SK-N-SH (cell line): ENCODE measurements at regions not wholly inside any gene's neighbourhood (a gene's known extent, or its start where the extent isn't known, plus 50 kb on each side); places are given as distances from the start of the nearest gene placed in this dataset.

Experiments
- CTCF ChIA-PET: fragments of 300-600, 350-600 bp; formaldehyde crosslinking; extraction: SDS; loops from one replicate; lab custom pipeline; 2021; lab: Yijun Ruan, JAX
- POLR2A ChIA-PET: fragments of 350-600 bp; sonication (Branson Sonifier 250); formaldehyde crosslinking; extraction: SDS; loops from one replicate; lab custom pipeline; 2020; ENCODE audit warnings: antibody characterized with exemption, inconsistent platforms; lab: Yijun Ruan, JAX
- DNase-seq: peaks from one replicate; pipeline ENCODE4 v3.0.0; 2012
- H2AFZ ChIP-seq: fragments of 200-600 bp; sonication (generic); 2 replicates; pipeline ENCODE4 v1.8.1; 2016; ENCODE audit warnings: antibody characterized with exemption, mild to moderate bottlenecking, low read depth
- H3F3A ChIP-seq: fragments of 200-600 bp; sonication (generic); replicated peaks from 2 replicates; pipeline ENCODE3; 2016; ENCODE audit warnings: antibody characterized with exemption, mild to moderate bottlenecking; ENCODE audit not compliant: insufficient read depth
- H3K27ac ChIP-seq, 2 experiments: fragments of 200-500 bp in 1 of 2; fragments of 200-600 bp in 1 of 2; sonication (Bioruptor generic) in 1 of 2; sonication (generic), shearing (Covaris generic) in 1 of 2; 2 replicates each; pipeline versions ENCODE4 v1.5.1 to v1.6.1; 2014 to 2016; ENCODE audit warnings: low read depth in 2 of 2, inconsistent platforms in 1 of 2, low read length in 1 of 2, mild to moderate bottlenecking in 1 of 2, mixed read lengths in 1 of 2
- H3K27me3 ChIP-seq: fragments of 200-600 bp; sonication (generic), shearing (Covaris generic); 2 replicates; pipeline ENCODE4 v1.6.1; 2016; ENCODE audit warnings: mixed run types; ENCODE audit not compliant: insufficient read depth
- H3K36me3 ChIP-seq, 2 experiments: fragments of 200-500 bp in 1 of 2; fragments of 200-600 bp in 1 of 2; sonication (Bioruptor generic) in 1 of 2; sonication (generic) in 1 of 2; replicated peaks in 1 of 2; 2 replicates each; pipeline versions ENCODE3 to v1.5.1; 2014 to 2016; ENCODE audit warnings: low read length in 1 of 2, mild to moderate bottlenecking in 1 of 2; ENCODE audit not compliant: insufficient read depth in 2 of 2, control insufficient read depth in 1 of 2
- H3K4me1 ChIP-seq, 2 experiments: fragments of 200-500 bp in 1 of 2; fragments of 200-600 bp in 1 of 2; sonication (Bioruptor generic) in 1 of 2; sonication (generic), shearing (Covaris generic) in 1 of 2; 2 replicates each; pipeline versions ENCODE4 v1.5.1 to v1.6.1; 2014 to 2016; ENCODE audit warnings: low read depth in 1 of 2, low read length in 1 of 2, mixed run types in 1 of 2; ENCODE audit not compliant: insufficient read depth in 2 of 2, control insufficient read depth in 1 of 2
- H3K4me2 ChIP-seq: fragments of 200-600 bp; sonication (generic), shearing (Covaris generic); 2 replicates; pipeline ENCODE4 v1.6.1; 2017; ENCODE audit warnings: mixed run types
- H3K4me3 ChIP-seq, 2 experiments: fragments of 200-500 bp in 1 of 2; fragments of 200-600 bp in 1 of 2; sonication (Bioruptor generic) in 1 of 2; sonication (generic), shearing (Covaris generic) in 1 of 2; 2 replicates each; pipeline versions ENCODE4 v1.5.1 to v1.8.1; 2014 to 2016; ENCODE audit warnings: low read depth in 2 of 2, inconsistent platforms in 1 of 2, low read length in 1 of 2, mild to moderate bottlenecking in 1 of 2, mixed read lengths in 1 of 2, moderate library complexity in 1 of 2
- H3K79me2 ChIP-seq: fragments of 200-600 bp; sonication (generic); 2 replicates; pipeline ENCODE4 v1.8.1; 2017; ENCODE audit warnings: mild to moderate bottlenecking; ENCODE audit not compliant: insufficient read depth
- H3K9ac ChIP-seq: fragments of 200-600 bp; sonication (generic); 2 replicates; pipeline ENCODE4 v1.6.1; 2017; ENCODE audit warnings: mixed run types
- H3K9me2 ChIP-seq: fragments of 200-600 bp; sonication (generic); 2 replicates; pipeline ENCODE4 v1.6.1; 2017; ENCODE audit warnings: mixed run types
- H3K9me3 ChIP-seq: fragments of 200-600 bp; sonication (generic); 2 replicates; pipeline ENCODE4 v1.6.1; 2017; ENCODE audit warnings: mixed run types, mild to moderate bottlenecking, moderate library complexity
- H4K20me1 ChIP-seq: fragments of 200-600 bp; sonication (generic); 2 replicates; pipeline ENCODE4 v1.6.1; 2017; ENCODE audit warnings: mild to moderate bottlenecking, mixed run types; ENCODE audit not compliant: insufficient read depth
- ELF1 ChIP-seq: IDR thresholded peaks from 2 replicates; pipeline ENCODE4 v1.4.0; 2012
- GATA2 ChIP-seq: sonication (generic); formaldehyde crosslinking; IDR thresholded peaks from 2 replicates; pipeline ENCODE4 v1.5.0; 2020; ENCODE audit warnings: mild to moderate bottlenecking, missing genetic modification reagents
- JUND ChIP-seq: IDR thresholded peaks from 2 replicates; pipeline ENCODE4 v1.4.0; 2012
- MEF2A ChIP-seq: IDR thresholded peaks from 2 replicates; pipeline ENCODE4 v1.4.0; 2012; ENCODE audit warnings: low read depth, borderline replicate concordance
- MXI1 ChIP-seq: IDR thresholded peaks from 2 replicates; pipeline ENCODE4 v1.6.1; 2012; ENCODE audit warnings: mild to moderate bottlenecking, low read depth, low read length, improper control_type of control experiment
- NRF1 ChIP-seq: IDR thresholded peaks from 2 replicates; pipeline ENCODE4 v1.6.1; 2012; ENCODE audit warnings: low read depth, mild to moderate bottlenecking, low read length
- RAD21 ChIP-seq: IDR thresholded peaks from 2 replicates; pipeline ENCODE4 v1.6.1; 2012; ENCODE audit warnings: mild to moderate bottlenecking, low read length
- RCOR1 ChIP-seq: fragments of 150-350 bp; IDR thresholded peaks from 2 replicates; pipeline ENCODE4 v1.6.1; 2017; ENCODE audit warnings: antibody characterized with exemption, low read length
- RFX5 ChIP-seq: IDR thresholded peaks from 2 replicates; pipeline ENCODE4 v1.6.1; 2012; ENCODE audit warnings: mild to moderate bottlenecking, improper control_type of control experiment, low read length
- RXRA ChIP-seq: IDR thresholded peaks from 2 replicates; pipeline ENCODE4 v1.4.0; 2012; ENCODE audit warnings: low read depth, mild to moderate bottlenecking, borderline replicate concordance
- TCF12 ChIP-seq: IDR thresholded peaks from 2 replicates; pipeline ENCODE4 v1.4.0; 2012
- TEAD4 ChIP-seq: IDR thresholded peaks from 2 replicates; pipeline ENCODE4 v1.4.0; 2012; ENCODE audit warnings: mild to moderate bottlenecking, borderline replicate concordance; ENCODE audit not compliant: insufficient read depth
- YY1 ChIP-seq: IDR thresholded peaks from 2 replicates; pipeline ENCODE4 v1.4.0; 2012; ENCODE audit warnings: low read depth, mild to moderate bottlenecking
- WGBS: methylation state at CpG from one replicate; pipeline ENCODE4 v1.1.6; 2017; ENCODE audit warnings: low lambda C conversion rate; 5-methylcytosine and 5-hydroxymethylcytosine counted together
- TF ChIP-seq, protein P1 (sequence below): IDR thresholded peaks from 2 replicates; pipeline ENCODE4 v1.4.0; 2012; ENCODE audit warnings: low read depth
- TF ChIP-seq, protein P2 (sequence below): IDR thresholded peaks from 2 replicates; pipeline ENCODE4 v1.4.0; 2012; ENCODE audit warnings: low read depth, borderline replicate concordance
- TF ChIP-seq, protein P3 (sequence below): IDR thresholded peaks from 2 replicates; pipeline ENCODE4 v1.6.1; 2012; ENCODE audit warnings: mild to moderate bottlenecking, low read depth, low read length, moderate library complexity
- TF ChIP-seq, protein P4 (sequence below): IDR thresholded peaks from 2 replicates; pipeline ENCODE4; 2012
- TF ChIP-seq, protein P5 (sequence below): IDR thresholded peaks from 2 replicates; pipeline ENCODE4 v1.4.0; 2012; ENCODE audit warnings: low read depth, borderline replicate concordance

DNA sequence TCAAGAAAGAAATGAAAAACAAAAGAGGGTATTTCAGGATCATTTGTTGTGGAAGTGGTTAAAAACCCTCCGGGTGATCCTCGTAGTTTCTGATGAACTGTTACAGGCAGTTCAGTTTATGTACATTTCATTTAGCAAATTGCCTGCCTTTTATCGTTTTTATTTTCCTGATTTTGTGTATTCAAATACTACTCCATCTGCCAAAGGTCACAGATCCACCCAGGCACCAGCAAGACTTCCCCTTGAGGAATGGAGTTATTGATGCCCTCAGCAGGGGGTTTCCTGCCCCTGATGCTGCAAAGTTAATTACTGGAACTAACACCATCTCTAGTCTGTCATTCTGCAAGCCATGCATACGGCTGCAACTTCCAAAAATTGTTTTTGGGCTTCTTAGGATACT, 641.9 kb downstream of the SLC4A3 start:
- ChIA-PET CTCF (no interaction called here), POLR2A (no interaction called here)
- Histone ChIP-seq H2AFZ (no peak overlapping the region), H3K9ac (no peak overlapping the region), H3K4me1 (peaks cover 0 to 6% of the 10 kb centered on the region in 2 experiments; a peak in 1 of 4 replicates), H3K9me3 (no peaks in the 10 kb centered on the region), H4K20me1 (no peaks in the 10 kb centered on the region), H3K27ac (no peak overlapping the region), H3K9me2 (no peaks in the 10 kb centered on the region), H3F3A (no peaks in the 10 kb centered on the region), H3K4me2 (no peak overlapping the region), H3K36me3 (no peaks in the 10 kb centered on the region), H3K27me3 (no peaks in the 10 kb centered on the region), H3K4me3 (no peak overlapping the region), H3K79me2 (no peaks in the 10 kb centered on the region)
- WGBS = 45% methylated on average over 4 of the region's 4 CpGs
- no peak for DNase-seq
- TF ChIP-seq YY1 = no peak
- no peak for TF ChIP-seq ELF1
- no peak for TF ChIP-seq RCOR1
- no peak for TF ChIP-seq TCF12
- TF ChIP-seq TEAD4 = no peak
- no peak for TF ChIP-seq RXRA
- TF ChIP-seq, protein P1, sequence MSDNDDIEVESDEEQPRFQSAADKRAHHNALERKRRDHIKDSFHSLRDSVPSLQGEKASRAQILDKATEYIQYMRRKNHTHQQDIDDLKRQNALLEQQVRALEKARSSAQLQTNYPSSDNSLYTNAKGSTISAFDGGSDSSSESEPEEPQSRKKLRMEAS = no peak
- TF ChIP-seq, protein P2, sequence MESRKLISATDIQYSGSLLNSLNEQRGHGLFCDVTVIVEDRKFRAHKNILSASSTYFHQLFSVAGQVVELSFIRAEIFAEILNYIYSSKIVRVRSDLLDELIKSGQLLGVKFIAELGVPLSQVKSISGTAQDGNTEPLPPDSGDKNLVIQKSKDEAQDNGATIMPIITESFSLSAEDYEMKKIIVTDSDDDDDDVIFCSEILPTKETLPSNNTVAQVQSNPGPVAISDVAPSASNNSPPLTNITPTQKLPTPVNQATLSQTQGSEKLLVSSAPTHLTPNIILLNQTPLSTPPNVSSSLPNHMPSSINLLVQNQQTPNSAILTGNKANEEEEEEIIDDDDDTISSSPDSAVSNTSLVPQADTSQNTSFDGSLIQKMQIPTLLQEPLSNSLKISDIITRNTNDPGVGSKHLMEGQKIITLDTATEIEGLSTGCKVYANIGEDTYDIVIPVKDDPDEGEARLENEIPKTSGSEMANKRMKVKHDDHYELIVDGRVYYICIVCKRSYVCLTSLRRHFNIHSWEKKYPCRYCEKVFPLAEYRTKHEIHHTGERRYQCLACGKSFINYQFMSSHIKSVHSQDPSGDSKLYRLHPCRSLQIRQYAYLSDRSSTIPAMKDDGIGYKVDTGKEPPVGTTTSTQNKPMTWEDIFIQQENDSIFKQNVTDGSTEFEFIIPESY = no peak
- TF ChIP-seq MXI1 = no peak
- no peak for TF ChIP-seq RAD21
- TF ChIP-seq JUND = no peak
- TF ChIP-seq MEF2A = no peak
- no peak for TF ChIP-seq RFX5
- TF ChIP-seq NRF1 = no peak
- TF ChIP-seq, protein P3, sequence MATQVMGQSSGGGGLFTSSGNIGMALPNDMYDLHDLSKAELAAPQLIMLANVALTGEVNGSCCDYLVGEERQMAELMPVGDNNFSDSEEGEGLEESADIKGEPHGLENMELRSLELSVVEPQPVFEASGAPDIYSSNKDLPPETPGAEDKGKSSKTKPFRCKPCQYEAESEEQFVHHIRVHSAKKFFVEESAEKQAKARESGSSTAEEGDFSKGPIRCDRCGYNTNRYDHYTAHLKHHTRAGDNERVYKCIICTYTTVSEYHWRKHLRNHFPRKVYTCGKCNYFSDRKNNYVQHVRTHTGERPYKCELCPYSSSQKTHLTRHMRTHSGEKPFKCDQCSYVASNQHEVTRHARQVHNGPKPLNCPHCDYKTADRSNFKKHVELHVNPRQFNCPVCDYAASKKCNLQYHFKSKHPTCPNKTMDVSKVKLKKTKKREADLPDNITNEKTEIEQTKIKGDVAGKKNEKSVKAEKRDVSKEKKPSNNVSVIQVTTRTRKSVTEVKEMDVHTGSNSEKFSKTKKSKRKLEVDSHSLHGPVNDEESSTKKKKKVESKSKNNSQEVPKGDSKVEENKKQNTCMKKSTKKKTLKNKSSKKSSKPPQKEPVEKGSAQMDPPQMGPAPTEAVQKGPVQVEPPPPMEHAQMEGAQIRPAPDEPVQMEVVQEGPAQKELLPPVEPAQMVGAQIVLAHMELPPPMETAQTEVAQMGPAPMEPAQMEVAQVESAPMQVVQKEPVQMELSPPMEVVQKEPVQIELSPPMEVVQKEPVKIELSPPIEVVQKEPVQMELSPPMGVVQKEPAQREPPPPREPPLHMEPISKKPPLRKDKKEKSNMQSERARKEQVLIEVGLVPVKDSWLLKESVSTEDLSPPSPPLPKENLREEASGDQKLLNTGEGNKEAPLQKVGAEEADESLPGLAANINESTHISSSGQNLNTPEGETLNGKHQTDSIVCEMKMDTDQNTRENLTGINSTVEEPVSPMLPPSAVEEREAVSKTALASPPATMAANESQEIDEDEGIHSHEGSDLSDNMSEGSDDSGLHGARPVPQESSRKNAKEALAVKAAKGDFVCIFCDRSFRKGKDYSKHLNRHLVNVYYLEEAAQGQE = no peak
- TF ChIP-seq, protein P4, sequence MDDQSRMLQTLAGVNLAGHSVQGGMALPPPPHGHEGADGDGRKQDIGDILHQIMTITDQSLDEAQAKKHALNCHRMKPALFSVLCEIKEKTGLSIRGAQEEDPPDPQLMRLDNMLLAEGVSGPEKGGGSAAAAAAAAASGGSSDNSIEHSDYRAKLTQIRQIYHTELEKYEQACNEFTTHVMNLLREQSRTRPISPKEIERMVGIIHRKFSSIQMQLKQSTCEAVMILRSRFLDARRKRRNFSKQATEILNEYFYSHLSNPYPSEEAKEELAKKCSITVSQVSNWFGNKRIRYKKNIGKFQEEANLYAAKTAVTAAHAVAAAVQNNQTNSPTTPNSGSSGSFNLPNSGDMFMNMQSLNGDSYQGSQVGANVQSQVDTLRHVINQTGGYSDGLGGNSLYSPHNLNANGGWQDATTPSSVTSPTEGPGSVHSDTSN = no peak
- TF ChIP-seq, protein P5, sequence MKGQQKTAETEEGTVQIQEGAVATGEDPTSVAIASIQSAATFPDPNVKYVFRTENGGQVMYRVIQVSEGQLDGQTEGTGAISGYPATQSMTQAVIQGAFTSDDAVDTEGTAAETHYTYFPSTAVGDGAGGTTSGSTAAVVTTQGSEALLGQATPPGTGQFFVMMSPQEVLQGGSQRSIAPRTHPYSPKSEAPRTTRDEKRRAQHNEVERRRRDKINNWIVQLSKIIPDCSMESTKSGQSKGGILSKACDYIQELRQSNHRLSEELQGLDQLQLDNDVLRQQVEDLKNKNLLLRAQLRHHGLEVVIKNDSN = no peak
- TF ChIP-seq GATA2 (CRISPR knock-in tag) = no peak
